ENCODE measurements at regions not wholly inside any gene's neighbourhood (a gene's known extent, or its start where the extent isn't known, plus 50 kb on each side); places are given as distances from the start of the nearest gene placed in this dataset.

- Mint-ChIP-seq H3K27me3 (ENCODE audit: unreplicated experiment) (peaks cover 6% of the 10 kb centered on the region), H3K4me3 (ENCODE audit: unreplicated experiment) (no peak overlapping the region), H3K27ac (ENCODE audit: unreplicated experiment) (no peak overlapping the region), H3K4me1 (ENCODE audit: unreplicated experiment) (peaks cover 3% of the 10 kb centered on the region), H3K9me3 (ENCODE audit: unreplicated experiment) (no peaks in the 10 kb centered on the region), H3K36me3 (ENCODE audit: unreplicated experiment) (no peaks in the 10 kb centered on the region)
- no peak for TF ChIP-seq CTCF (IDR thresholded peaks at IDR 0.05)
- no peak for DNase-seq (ENCODE audit: extremely low spot score, unreplicated experiment)
Measured at GRCh38 chr6:93083337-93084230, 335.8 kb downstream of the EPHA7 start.

GRCh38 chr6:93081901-93082300, 337.5 kb downstream of the EPHA7 start:
- H3K4me1 Mint-ChIP-seq (ENCODE audit: unreplicated experiment), result peaks cover 3% of the 10 kb centered on the region
- peaks cover 6% of the 10 kb centered on the region for H3K27me3 Mint-ChIP-seq (ENCODE audit: unreplicated experiment)
- no peak overlapping the region for H3K4me3 Mint-ChIP-seq (ENCODE audit: unreplicated experiment)
- DNase-seq (ENCODE audit: extremely low spot score, unreplicated experiment), result no peak
- no peak overlapping the region for H3K27ac Mint-ChIP-seq (ENCODE audit: unreplicated experiment)
- no peak for TF ChIP-seq CTCF (IDR thresholded peaks at IDR 0.05)
- no peaks in the 10 kb centered on the region for H3K36me3 Mint-ChIP-seq (ENCODE audit: unreplicated experiment)
- no peaks in the 10 kb centered on the region for H3K9me3 Mint-ChIP-seq (ENCODE audit: unreplicated experiment)

GRCh38 chr6:93079061-93079460, 340.3 kb downstream of the EPHA7 start:
- peaks cover 4% of the 10 kb centered on the region for H3K36me3 Mint-ChIP-seq (ENCODE audit: unreplicated experiment)
- no peak overlapping the region for H3K27ac Mint-ChIP-seq (ENCODE audit: unreplicated experiment)
- H3K4me1 Mint-ChIP-seq (ENCODE audit: unreplicated experiment), result peaks cover 3% of the 10 kb centered on the region
- peaks cover 7% of the 10 kb centered on the region for H3K9me3 Mint-ChIP-seq (ENCODE audit: unreplicated experiment)
- H3K27me3 Mint-ChIP-seq (ENCODE audit: unreplicated experiment), result no peaks in the 10 kb centered on the region
- no peak for DNase-seq (ENCODE audit: extremely low spot score, unreplicated experiment)
- H3K4me3 Mint-ChIP-seq (ENCODE audit: unreplicated experiment), result no peak overlapping the region
- no peak for TF ChIP-seq CTCF (IDR thresholded peaks at IDR 0.05)

DNA sequence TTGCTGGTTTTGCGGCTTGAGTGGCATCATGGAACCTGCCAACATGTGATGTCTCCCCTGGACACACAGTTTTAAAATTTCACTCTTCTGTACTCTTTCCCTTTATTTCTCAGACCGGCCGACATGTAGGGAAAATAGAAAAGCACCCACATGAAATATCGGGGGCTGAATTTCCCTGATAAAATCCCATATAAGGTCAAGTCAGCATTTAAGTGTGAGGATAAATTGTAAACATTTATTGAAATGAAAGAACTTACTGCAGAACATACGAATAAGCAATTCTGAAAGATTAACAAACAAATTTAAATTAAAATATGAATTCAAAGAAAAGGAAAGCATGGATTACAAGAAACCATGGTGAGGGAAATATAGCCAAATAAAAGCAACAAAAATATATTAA, 345.5 kb downstream of the EPHA7 start:
- Mint-ChIP-seq H3K27me3 (ENCODE audit: unreplicated experiment) (no peaks in the 10 kb centered on the region), H3K9me3 (ENCODE audit: unreplicated experiment) (peaks cover 13% of the 10 kb centered on the region), H3K4me3 (ENCODE audit: unreplicated experiment) (no peak overlapping the region), H3K27ac (ENCODE audit: unreplicated experiment) (no peak overlapping the region), H3K36me3 (ENCODE audit: unreplicated experiment) (peaks cover 8% of the 10 kb centered on the region), H3K4me1 (ENCODE audit: unreplicated experiment) (no peaks in the 10 kb centered on the region)
- TF ChIP-seq CTCF (IDR thresholded peaks at IDR 0.05), result no peak
- no peak for DNase-seq (ENCODE audit: extremely low spot score, unreplicated experiment)

DNA sequence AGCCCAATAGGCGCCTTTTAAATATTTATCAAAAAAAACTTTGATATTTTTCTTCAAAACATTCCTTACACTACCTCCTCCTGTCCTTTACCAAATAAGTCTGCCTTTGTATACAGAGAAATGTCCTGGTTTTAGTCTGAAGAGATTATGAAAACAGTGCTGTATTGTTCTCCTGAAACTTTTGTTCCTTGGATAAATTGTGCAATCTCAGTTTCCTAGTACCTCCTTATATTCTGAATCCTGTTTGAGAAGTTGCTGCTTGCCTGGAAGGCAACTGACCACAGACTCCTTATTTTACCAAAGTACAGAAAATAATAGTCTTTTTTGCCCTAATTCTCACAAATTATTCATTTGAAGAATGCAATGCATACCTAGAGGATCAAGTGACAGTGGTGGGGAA, 349.5 kb downstream of the EPHA7 start:
- Mint-ChIP-seq H3K4me3 (ENCODE audit: unreplicated experiment) (no peak overlapping the region), H3K27ac (ENCODE audit: unreplicated experiment) (no peak overlapping the region), H3K36me3 (ENCODE audit: unreplicated experiment) (peaks cover 5% of the 10 kb centered on the region), H3K27me3 (ENCODE audit: unreplicated experiment) (no peaks in the 10 kb centered on the region), H3K4me1 (ENCODE audit: unreplicated experiment) (no peaks in the 10 kb centered on the region), H3K9me3 (ENCODE audit: unreplicated experiment) (peaks cover 9% of the 10 kb centered on the region)
- TF ChIP-seq CTCF (IDR thresholded peaks at IDR 0.05), result no peak
- DNase-seq (ENCODE audit: extremely low spot score, unreplicated experiment), result no peak

All from osteocyte (in vitro differentiated cells).